Spleen (tissue), 11 donors: ENCODE measurements at regions not wholly inside any gene's neighbourhood (a gene's known extent, or its start where the extent isn't known, plus 50 kb on each side); places are given as distances from the start of the nearest gene placed in this dataset.
A peak's percentile ranks its signal among the peaks of the same experiment; 100 is the strongest.

Experiments used
- DNase-seq: peaks from one replicate; pipeline ENCODE4 v3.0.0-alpha.2; 2020
- H3K27ac ChIP-seq, 8 donors: fragments of 200-600 bp; sonication (generic) in 7 of 8; 1 replicate in 4 of 8; 2 replicates in 4 of 8; pipeline versions ENCODE4 v1.5.0 to v1.8.0; 2016 to 2021; ENCODE audit warnings: inconsistent platforms in 4 of 8, mild to moderate bottlenecking in 4 of 8, moderate library complexity in 1 of 8
- H3K27me3 ChIP-seq, 7 donors: fragments of 200-600 bp; sonication (generic) in 6 of 7; replicated peaks in 1 of 7; 1 replicate in 4 of 7; 2 replicates in 3 of 7; pipeline versions ENCODE4 v1.5.0 to v1.8.0; 2016 to 2021; ENCODE audit warnings: inconsistent platforms in 3 of 7, mild to moderate bottlenecking in 1 of 7
- H3K36me3 ChIP-seq, 6 donors: fragments of 200-600 bp; sonication (generic) in 5 of 6; 1 replicate in 4 of 6; 2 replicates in 2 of 6; pipeline versions ENCODE4 v1.5.0 to v1.8.0; 2016 to 2021; ENCODE audit warnings: inconsistent platforms in 2 of 6
- H3K4me1 ChIP-seq, 6 donors: fragments of 200-600 bp; sonication (generic) in 5 of 6; 1 replicate in 3 of 6; 2 replicates in 3 of 6; pipeline versions ENCODE4 v1.5.0 to v1.8.0; 2016 to 2021; ENCODE audit warnings: inconsistent platforms in 3 of 6
- H3K4me3 ChIP-seq, 8 donors: fragments of 200-600 bp; sonication (generic) in 7 of 8; 1 replicate in 4 of 8; 2 replicates in 4 of 8; pipeline versions ENCODE4 v1.5.0 to v1.8.0; 2016 to 2021; ENCODE audit warnings: inconsistent platforms in 4 of 8, mild to moderate bottlenecking in 4 of 8, moderate library complexity in 2 of 8
- H3K9me3 ChIP-seq, 8 donors: fragments of 200-600 bp; sonication (generic) in 7 of 8; 1 replicate in 4 of 8; 2 replicates in 4 of 8; pipeline versions ENCODE4 v1.5.0 to v1.8.0; 2016 to 2021; ENCODE audit warnings: inconsistent platforms in 4 of 8
- CTCF ChIP-seq, 11 experiments: fragments of 200-600 bp in 7 of 11; fragments of 450-650 bp in 4 of 11; sonication (generic) in 4 of 11; IDR thresholded peaks in 8 of 11; conservative IDR thresholded peaks in 3 of 11; 1 replicate in 7 of 11; 2 replicates in 4 of 11; pipeline versions ENCODE4 v1.4.0 to v1.8.0; 2016 to 2021; ENCODE audit warnings: antibody characterized with exemption in 11 of 11, inconsistent platforms in 4 of 11, mild to moderate bottlenecking in 1 of 11
- POLR2A ChIP-seq, 3 donors: fragments of 450-650 bp; IDR thresholded peaks; one replicate each; pipeline ENCODE4 v1.5.1; 2017; ENCODE audit warnings: antibody characterized with exemption in 3 of 3, mild to moderate bottlenecking in 1 of 3
- POLR2AphosphoS5 ChIP-seq, 3 donors: sonication (generic); formaldehyde crosslinking; IDR thresholded peaks; one replicate each; pipeline ENCODE4 v1.5.1; 2017; ENCODE audit warnings: antibody characterized with exemption in 3 of 3
- WGBS, 5 donors: extraction: QIAGEN DNeasy Blood & Tissue Kit in 3 of 5; methylation state at CpG; one replicate each; pipeline versions ENCODE4 v1.1.5 to v1.1.7; 2013 to 2018; 5-methylcytosine and 5-hydroxymethylcytosine counted together
- intact Hi-C: fragments of 100-400 bp; cut with DNase I; formaldehyde crosslinking; loops from one replicate; pipeline ENCODE4 v1.15.0; 2023; ENCODE audit warnings: low total_unique reads
- donor health status: healthy with polysubstance abuse.
- donor health status: DM: no; HTN: no; CAD: no; lungs with moderate emphysema.
- donor health status: DM: no; HTN: no; CAD: no.
- donor health status: Bipolar disorder and iron deficiency.
- donor health status: healthy.
- donor health status: DM: no; HTN: no; CAD: no.
- donor health status: DM: yes; HTN: yes; CAD: no.

GRCh38 chr2:175371378-175371777, 189.9 kb upstream of the ATP5MC3 start:
- Histone ChIP-seq H3K4me3 (no peak overlapping the region), H3K36me3 (no peaks in the 10 kb centered on the region), H3K27me3 (peaks cover 0 to 35% (median 8%) of the 10 kb centered on the region in 7 donors), H3K4me1 (peaks cover 0 to 25% (median 7%) of the 10 kb centered on the region in 6 donors), H3K27ac (no peak overlapping the region), H3K9me3 (no peaks in the 10 kb centered on the region)
- intact Hi-C loops = no loop called here
- DNase-seq = no peak
- TF ChIP-seq POLR2AphosphoS5 (IDR thresholded peaks at IDR 0.05) (no peak), POLR2A (IDR thresholded peaks at IDR 0.05) (no peak), CTCF (IDR thresholded peaks at IDR 0.05 in 8 of 11, conservative IDR thresholded peaks at IDR 0.05 in 3 of 11) (no peak)

- DNase-seq = no peak
- peak in 9 of 11 experiments; percentile 20 to 71 (median 67) for TF ChIP-seq CTCF (IDR thresholded peaks at IDR 0.05 in 8 of 11, conservative IDR thresholded peaks at IDR 0.05 in 3 of 11)
- no peak for TF ChIP-seq POLR2A (IDR thresholded peaks at IDR 0.05)
- no peak for TF ChIP-seq POLR2AphosphoS5 (IDR thresholded peaks at IDR 0.05)
- no peaks in the 10 kb centered on the region for H3K9me3 ChIP-seq
- H3K27ac ChIP-seq = no peak overlapping the region
- H3K27me3 ChIP-seq = peaks cover 0 to 67% (median 15%) of the 10 kb centered on the region in 7 donors
- intact Hi-C loops = loop anchor here (5.0 kb wide), 1 partner anchor 720 kb away; no protein-coding TSS in a partner anchor
- H3K36me3 ChIP-seq = no peaks in the 10 kb centered on the region
- WGBS, 5 donors = 0 to 2% (median 2%) methylated on average over 7 of the region's 7 CpGs
- no peak overlapping the region for H3K4me3 ChIP-seq
- H3K4me1 ChIP-seq = peaks cover 0 to 6% (median 0%) of the 10 kb centered on the region in 6 donors
Observed at GRCh38 chr2:175366815-175367214, 185.3 kb upstream of the ATP5MC3 start.

- intact Hi-C loops = no loop called here
- TF ChIP-seq POLR2A (IDR thresholded peaks at IDR 0.05) (no peak), POLR2AphosphoS5 (IDR thresholded peaks at IDR 0.05) (no peak), CTCF (IDR thresholded peaks at IDR 0.05 in 8 of 11, conservative IDR thresholded peaks at IDR 0.05 in 3 of 11) (no peak)
Observed at GRCh38 chr2:175363699-175364098, 182.2 kb upstream of the ATP5MC3 start.

GRCh38 chr2:175362331-175362730, 180.8 kb upstream of the ATP5MC3 start:
- intact Hi-C loops = no loop called here
- TF ChIP-seq POLR2AphosphoS5 (IDR thresholded peaks at IDR 0.05) (no peak), CTCF (IDR thresholded peaks at IDR 0.05 in 8 of 11, conservative IDR thresholded peaks at IDR 0.05 in 3 of 11) (no peak)
- 86 to 92% (median 90%) methylated on average over 4 of the region's 4 CpGs for WGBS, 5 donors
- peaks cover 0 to 65% (median 17%) of the 10 kb centered on the region in 7 donors for H3K27me3 ChIP-seq
- H3K36me3 ChIP-seq = no peaks in the 10 kb centered on the region
- no peaks in the 10 kb centered on the region for H3K9me3 ChIP-seq
- no peak overlapping the region for H3K27ac ChIP-seq
- no peak for DNase-seq
- H3K4me1 ChIP-seq = peaks cover 0 to 6% (median 0%) of the 10 kb centered on the region in 6 donors
- no peak overlapping the region for H3K4me3 ChIP-seq

More at GRCh38 chr2:175363699-175364098, 182.2 kb upstream of the ATP5MC3 start:
- no peak overlapping the region for H3K27ac ChIP-seq
- peaks cover 0 to 6% (median 0%) of the 10 kb centered on the region in 6 donors for H3K4me1 ChIP-seq
- H3K27me3 ChIP-seq = peaks cover 0 to 59% (median 15%) of the 10 kb centered on the region in 7 donors
- DNase-seq = no peak
- H3K9me3 ChIP-seq = no peaks in the 10 kb centered on the region
- no peaks in the 10 kb centered on the region for H3K36me3 ChIP-seq
- 68 to 90% (median 76%) methylated on average over 5 of the region's 5 CpGs for WGBS, 5 donors
- no peak overlapping the region for H3K4me3 ChIP-seq
